Parathyroid adenoma (tissue), 2 donors: ENCODE measurements at regions not wholly inside any gene's neighbourhood (a gene's known extent, or its start where the extent isn't known, plus 50 kb on each side); places are given as distances from the start of the nearest gene placed in this dataset.

Source experiments
- H2AFZ ChIP-seq: fragments of 300-600 bp; sonication (generic); one replicate; pipeline ENCODE4 v1.7.0; 2017; ENCODE audit warnings: antibody characterized with exemption, mild to moderate bottlenecking
- H3K27ac ChIP-seq: fragments of 300-600 bp; sonication (generic); one replicate; pipeline ENCODE4 v1.7.0; 2017
- H3K27me3 ChIP-seq: fragments of 300-600 bp; sonication (generic); one replicate; pipeline ENCODE4 v1.7.0; 2017; ENCODE audit warnings: low read length; ENCODE audit not compliant: control insufficient read depth, insufficient read depth
- H3K36me3 ChIP-seq: fragments of 300-600 bp; sonication (generic); one replicate; pipeline ENCODE4 v1.7.0; 2017; ENCODE audit warnings: low read length; ENCODE audit not compliant: control insufficient read depth, insufficient read depth
- H3K4me1 ChIP-seq: fragments of 300-600 bp; sonication (generic); one replicate; pipeline ENCODE4 v1.7.0; 2017; ENCODE audit warnings: control low read depth
- H3K4me2 ChIP-seq: fragments of 300-600 bp; sonication (generic); one replicate; pipeline ENCODE4 v1.7.0; 2017; ENCODE audit warnings: low read length
- H3K4me3 ChIP-seq: fragments of 300-600 bp; sonication (generic); one replicate; pipeline ENCODE4 v1.7.0; 2017; ENCODE audit warnings: low read depth, low read length
- H3K79me2 ChIP-seq: fragments of 300-600 bp; sonication (generic); one replicate; pipeline ENCODE4 v1.7.0; 2017; ENCODE audit warnings: control low read depth
- H3K9ac ChIP-seq: fragments of 300-600 bp; sonication (generic); one replicate; pipeline ENCODE4 v1.7.0; 2017; ENCODE audit warnings: mild to moderate bottlenecking
- H3K9me3 ChIP-seq: fragments of 300-600 bp; sonication (generic); one replicate; pipeline ENCODE4 v1.7.0; 2017; ENCODE audit warnings: low read length; ENCODE audit not compliant: control insufficient read depth
- CTCF ChIP-seq: fragments of 300-600 bp; sonication (generic); IDR thresholded peaks from one replicate; pipeline ENCODE4 v1.7.0; 2017; ENCODE audit warnings: antibody characterized with exemption, mild to moderate bottlenecking
- donor health status: primary hyperparathyroidism.

GRCh38 chr4:180757927-180758326 is 1485.3 kb upstream of the TENM3 start:
- H3K9me3 ChIP-seq = no peaks in the 10 kb centered on the region
- H3K9ac ChIP-seq = no peak overlapping the region
- no peak overlapping the region for H3K27ac ChIP-seq
- no peaks in the 10 kb centered on the region for H3K27me3 ChIP-seq
- no peak overlapping the region for H3K4me2 ChIP-seq
- H3K79me2 ChIP-seq = no peaks in the 10 kb centered on the region
- H3K4me1 ChIP-seq = no peaks in the 10 kb centered on the region
- no peak overlapping the region for H3K4me3 ChIP-seq
- no peaks in the 10 kb centered on the region for H3K36me3 ChIP-seq
- no peak overlapping the region for H2AFZ ChIP-seq
- TF ChIP-seq CTCF = no peak

- Histone ChIP-seq H3K9me3 (no peaks in the 10 kb centered on the region), H3K4me1 (no peaks in the 10 kb centered on the region), H3K79me2 (no peaks in the 10 kb centered on the region), H3K36me3 (no peaks in the 10 kb centered on the region), H3K4me3 (no peak overlapping the region), H3K27ac (no peak overlapping the region), H3K27me3 (no peaks in the 10 kb centered on the region), H2AFZ (no peak overlapping the region), H3K9ac (no peak overlapping the region), H3K4me2 (no peak overlapping the region)
- TF ChIP-seq CTCF = no peak
These were observed 1477.2 kb upstream of the TENM3 start for GRCh38 chr4:180766045-180766444.

- no peaks in the 10 kb centered on the region for H3K27me3 ChIP-seq
- H3K79me2 ChIP-seq = no peaks in the 10 kb centered on the region
- H3K27ac ChIP-seq = no peak overlapping the region
- H3K4me3 ChIP-seq = no peak overlapping the region
- no peaks in the 10 kb centered on the region for H3K4me1 ChIP-seq
- H3K9me3 ChIP-seq = no peaks in the 10 kb centered on the region
- H2AFZ ChIP-seq = no peak overlapping the region
- H3K9ac ChIP-seq = no peak overlapping the region
- no peak overlapping the region for H3K4me2 ChIP-seq
- no peaks in the 10 kb centered on the region for H3K36me3 ChIP-seq
- TF ChIP-seq CTCF = no peak
These were observed 1476.1 kb upstream of the TENM3 start for GRCh38 chr4:180766944-180767729.

- H3K4me3 ChIP-seq = no peak overlapping the region
- H3K4me1 ChIP-seq = no peaks in the 10 kb centered on the region
- H3K9me3 ChIP-seq = no peaks in the 10 kb centered on the region
- no peak overlapping the region for H3K9ac ChIP-seq
- no peak overlapping the region for H3K27ac ChIP-seq
- no peaks in the 10 kb centered on the region for H3K27me3 ChIP-seq
- no peak overlapping the region for H2AFZ ChIP-seq
- H3K4me2 ChIP-seq = no peak overlapping the region
- no peaks in the 10 kb centered on the region for H3K79me2 ChIP-seq
- H3K36me3 ChIP-seq = no peaks in the 10 kb centered on the region
- TF ChIP-seq CTCF = no peak
These were observed 1474.6 kb upstream of the TENM3 start for GRCh38 chr4:180768610-180769009.

- H3K9ac ChIP-seq = no peak overlapping the region
These were observed 1473.4 kb upstream of the TENM3 start for GRCh38 chr4:180769791-180770190.

More at GRCh38 chr4:180769791-180770190, 1473.4 kb upstream of the TENM3 start:
- no peaks in the 10 kb centered on the region for H3K79me2 ChIP-seq
- H3K27me3 ChIP-seq = no peaks in the 10 kb centered on the region
- no peak overlapping the region for H3K27ac ChIP-seq
- no peak for TF ChIP-seq CTCF
- H3K9me3 ChIP-seq = no peaks in the 10 kb centered on the region
- H3K36me3 ChIP-seq = no peaks in the 10 kb centered on the region
- no peaks in the 10 kb centered on the region for H3K4me1 ChIP-seq
- H3K4me3 ChIP-seq = no peak overlapping the region
- no peak overlapping the region for H3K4me2 ChIP-seq
- H2AFZ ChIP-seq = no peak overlapping the region
